Dedifferentiated amniotic fluid mesenchymal stem cell (primary cell): ENCODE measurements at regions not wholly inside any gene's neighbourhood (a gene's known extent, or its start where the extent isn't known, plus 50 kb on each side); places are given as distances from the start of the nearest gene placed in this dataset.

Experiments used
- DNase-seq: peaks from one replicate; pipeline ENCODE4 v3.0.0-alpha.2; 2016; ENCODE audit errors: extremely low spot score

DNA sequence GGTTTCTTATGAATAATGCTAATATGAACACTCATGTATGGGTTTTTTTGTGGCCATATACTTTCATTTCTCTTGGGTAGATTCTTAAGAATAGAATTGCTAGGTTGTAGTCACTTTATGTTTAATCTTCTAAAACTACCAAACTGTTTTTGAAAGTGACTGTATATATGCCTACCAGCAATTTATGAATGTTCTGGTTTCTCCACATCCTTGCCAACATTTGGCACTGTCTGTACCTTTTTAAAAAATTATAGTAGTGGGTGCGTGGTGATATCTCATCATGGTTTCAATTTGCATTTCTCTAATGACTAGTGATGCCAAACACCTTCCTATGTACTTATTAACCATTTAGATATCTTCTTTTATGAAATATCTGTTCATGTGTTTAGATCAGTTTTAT, 110.6 kb upstream of the RIOK3 start:
- no peak for DNase-seq

DNA sequence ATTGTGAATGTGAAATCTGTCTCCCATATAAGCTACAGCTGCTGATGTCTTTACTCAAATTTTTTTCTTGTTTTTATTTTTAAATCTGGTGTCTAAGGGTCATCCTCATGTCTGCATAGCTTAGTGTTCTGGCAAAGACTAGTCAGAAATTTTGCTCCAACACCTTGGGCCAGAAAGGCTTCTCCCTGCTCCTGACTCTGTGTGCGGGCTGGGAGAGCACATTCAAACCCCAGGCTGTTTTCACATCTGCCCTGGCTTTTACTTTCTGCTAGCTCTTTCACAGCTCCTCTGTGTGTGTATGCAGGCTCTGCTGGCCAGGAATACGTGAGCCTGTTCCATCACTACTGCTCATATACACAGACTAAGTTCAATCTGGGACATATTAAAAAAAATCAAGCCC, 102.9 kb upstream of the RIOK3 start:
- DNase-seq = no peak

DNA sequence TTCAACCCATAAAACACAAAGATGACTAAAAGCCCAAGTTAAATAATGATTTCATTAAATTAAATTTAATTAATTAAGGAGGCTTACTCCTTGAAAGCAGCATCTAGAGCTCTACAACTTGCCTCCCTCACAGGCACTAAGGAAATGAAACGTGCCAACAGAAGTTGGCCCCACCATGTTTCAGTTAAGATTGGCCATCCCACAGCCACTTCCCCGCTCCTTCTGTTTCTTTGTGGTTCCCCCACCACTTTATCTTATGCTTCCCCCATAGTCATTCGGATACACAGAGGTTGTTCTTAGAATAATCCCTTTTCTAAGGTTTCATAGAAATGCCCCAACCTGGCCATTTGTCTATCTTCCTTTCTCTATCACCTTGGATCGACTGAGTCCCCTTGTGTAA, 101.6 kb upstream of the RIOK3 start:
- no peak for DNase-seq

DNA sequence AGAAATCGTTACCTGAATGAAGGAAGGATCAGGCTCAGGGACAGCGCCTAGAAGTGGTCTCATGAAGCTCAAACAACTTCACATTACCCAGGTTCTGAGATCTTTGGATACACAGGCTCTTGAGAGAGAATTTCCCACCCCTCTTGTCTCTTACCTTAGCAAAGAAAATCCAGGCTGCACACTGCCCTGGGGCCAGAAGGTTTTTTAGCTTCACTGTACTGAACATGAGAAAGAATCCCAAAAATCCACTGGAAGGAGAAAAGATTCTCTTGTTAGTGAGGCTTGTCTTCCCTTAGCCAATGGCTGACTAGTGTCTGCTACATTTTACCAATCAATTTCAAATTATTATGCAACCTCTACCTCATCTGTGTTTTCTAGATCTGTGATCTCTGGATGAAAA, 101.0 kb upstream of the RIOK3 start:
- DNase-seq = no peak

DNA sequence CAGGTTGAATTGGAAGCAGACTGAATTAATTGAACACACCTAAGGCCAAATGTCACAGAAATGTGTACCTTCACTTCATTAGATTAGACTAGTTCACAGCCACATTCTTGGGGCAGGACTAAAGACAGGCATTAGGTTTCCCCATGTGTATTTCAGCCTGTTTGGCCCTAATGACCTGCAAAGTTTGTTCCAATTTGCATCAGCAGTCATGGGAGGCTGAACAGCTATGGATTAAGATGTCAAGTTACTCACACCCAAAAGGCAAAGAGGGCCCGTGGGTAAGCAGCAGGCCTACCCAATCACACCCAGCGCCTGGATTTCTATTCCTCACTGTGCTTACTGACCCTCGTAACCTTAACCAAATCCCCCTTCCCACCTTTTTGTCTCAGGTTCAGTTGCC, 99.6 kb upstream of the RIOK3 start:
- DNase-seq = no peak

GRCh38 chr18:23354625-23355024, 98.5 kb upstream of the RIOK3 start:
- DNase-seq = no peak

DNA sequence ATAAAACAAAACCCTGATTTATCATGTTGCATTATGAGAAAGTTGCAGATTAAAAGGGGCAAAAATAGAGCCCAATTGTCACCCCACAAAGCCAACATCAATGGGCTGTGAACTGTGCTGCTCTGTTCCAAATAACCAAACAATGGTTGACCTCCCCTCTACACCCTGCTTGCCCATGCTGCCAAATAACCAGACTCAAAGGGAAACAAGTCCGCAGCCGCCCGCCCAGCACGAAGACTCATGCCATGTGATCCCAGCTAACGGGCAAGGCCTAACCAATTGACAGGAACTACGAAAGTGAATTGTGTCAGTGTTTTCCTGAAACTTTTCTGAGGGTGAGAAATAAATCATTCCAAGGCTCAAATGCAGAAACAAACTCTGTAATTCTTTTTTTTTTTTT, 97.9 kb upstream of the RIOK3 start:
- DNase-seq = no peak

DNA sequence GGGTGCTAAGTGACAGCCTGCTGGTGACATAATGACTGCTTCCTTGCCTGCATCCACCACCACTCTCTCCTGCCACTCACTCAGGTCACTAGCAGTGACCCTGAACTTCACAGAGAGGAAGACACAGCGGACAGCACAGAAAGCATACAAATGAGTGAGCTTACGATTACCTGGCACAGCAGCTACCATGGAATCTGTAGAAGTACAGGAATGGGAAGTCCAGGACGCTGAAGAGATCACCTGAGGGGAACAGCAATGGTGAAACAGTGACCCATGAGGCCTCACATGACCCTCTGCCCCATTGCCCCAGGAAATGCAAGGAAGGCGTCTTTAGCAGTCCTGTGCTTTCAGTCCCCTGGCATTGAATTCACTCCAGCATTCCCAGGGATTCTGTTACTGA, 96.7 kb upstream of the RIOK3 start:
- no peak for DNase-seq

GRCh38 chr18:23356915-23357601, 96.0 kb upstream of the RIOK3 start:
- DNase-seq = peak; percentile 56

- DNase-seq = no peak
These were observed 95.0 kb upstream of the RIOK3 start for GRCh38 chr18:23357996-23358594.

GRCh38 chr18:23359421-23359820, 93.7 kb upstream of the RIOK3 start:
- no peak for DNase-seq

- DNase-seq = no peak
These were observed 89.1 kb upstream of the RIOK3 start for GRCh38 chr18:23363865-23364570.

- DNase-seq = peak; percentile 47
These were observed 87.5 kb upstream of the RIOK3 start for GRCh38 chr18:23365602-23366001.

DNA sequence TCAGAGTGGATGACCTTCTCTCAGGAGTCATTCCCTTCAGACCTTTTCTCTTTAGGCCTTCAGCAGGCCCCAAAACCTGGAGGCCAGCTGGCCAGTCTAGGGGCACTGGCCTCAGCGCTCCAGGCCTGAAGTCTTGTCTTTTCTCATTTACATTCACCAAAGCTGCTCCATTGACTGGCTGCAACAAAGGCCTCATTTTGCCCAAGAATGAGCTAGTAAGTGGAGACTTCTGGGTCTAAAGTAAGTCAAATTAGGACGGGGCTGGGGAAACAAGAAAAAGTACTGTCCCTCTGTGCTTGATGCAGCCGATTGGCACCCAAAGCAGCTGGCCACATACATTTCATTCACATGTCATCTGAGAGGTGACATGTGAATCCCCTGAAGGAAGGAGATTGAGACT, 83.8 kb upstream of the RIOK3 start:
- no peak for DNase-seq

DNA sequence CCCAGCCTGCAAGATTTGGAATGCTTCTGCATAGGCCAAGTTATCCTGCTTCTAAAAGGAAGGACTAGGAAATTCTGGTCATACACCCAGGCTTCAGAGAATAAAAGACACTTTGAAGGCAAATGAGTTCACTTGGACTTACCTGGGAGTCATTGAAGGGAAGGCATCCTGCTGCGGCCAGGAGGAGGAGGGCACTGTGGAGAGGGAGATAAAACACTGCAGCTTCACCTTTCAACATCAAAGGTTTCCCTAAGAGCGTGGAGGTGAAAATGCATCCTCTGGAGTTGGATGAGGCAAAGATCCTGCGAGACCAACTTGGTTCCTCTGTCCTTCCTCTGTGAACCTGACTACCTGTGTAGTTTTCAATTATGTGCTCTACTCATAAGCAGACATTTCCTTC, 79.5 kb upstream of the RIOK3 start:
- DNase-seq = no peak

DNA sequence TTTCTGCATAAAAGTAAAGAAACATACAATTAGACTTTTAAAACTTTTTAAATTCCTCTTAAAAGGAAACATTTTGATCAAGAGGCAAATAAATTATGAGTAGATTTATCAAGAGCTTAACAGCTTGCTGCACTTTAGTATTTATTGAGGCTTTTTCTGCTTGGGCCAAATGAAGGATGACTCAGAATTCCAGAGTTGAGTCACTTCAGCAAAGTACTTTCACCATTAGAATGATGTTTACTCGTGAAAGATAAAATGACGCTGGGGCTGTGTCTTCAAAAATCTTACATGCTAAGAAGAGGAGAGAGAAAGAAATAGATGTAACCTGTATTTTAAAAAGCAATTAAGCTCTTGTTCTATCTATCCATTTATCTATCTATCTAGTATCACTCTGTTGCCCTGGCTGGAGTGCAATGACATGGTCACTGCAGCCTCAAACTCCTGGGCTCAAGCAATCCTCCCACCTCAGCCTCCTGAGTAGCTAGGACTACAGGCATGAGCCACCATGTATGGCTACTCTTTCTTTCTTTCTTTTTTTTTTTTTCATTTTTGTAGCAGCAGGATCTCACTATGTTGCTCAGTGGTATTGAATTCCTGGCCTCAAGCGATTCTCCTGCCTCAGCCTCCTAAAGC, 75.3 kb upstream of the RIOK3 start:
- DNase-seq = peak; percentile 80

DNA sequence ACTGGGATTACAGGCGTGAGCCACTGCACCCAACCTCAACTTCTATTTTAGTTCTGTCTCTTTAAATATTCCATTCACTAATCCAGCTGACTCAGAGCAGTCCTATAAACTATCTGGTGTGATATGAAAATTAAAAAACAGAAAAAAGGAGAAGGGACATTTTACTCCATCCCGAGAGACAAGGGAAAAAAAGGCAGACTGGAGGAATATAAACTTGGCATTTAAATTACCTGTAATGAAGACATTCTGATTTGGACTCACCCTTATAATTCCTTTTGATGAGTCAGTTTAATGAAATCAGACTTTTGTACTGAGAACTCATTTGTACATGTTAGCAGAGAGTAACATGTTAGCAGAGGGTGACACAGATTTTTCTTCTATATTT, 74.8 kb upstream of the RIOK3 start:
- DNase-seq = no peak

GRCh38 chr18:23380001-23380550, 73.0 kb upstream of the RIOK3 start:
- no peak for DNase-seq

GRCh38 chr18:23380817-23381216, 72.3 kb upstream of the RIOK3 start:
- DNase-seq = no peak

- no peak for DNase-seq
These were observed 69.6 kb upstream of the RIOK3 start for GRCh38 chr18:23383494-23383893.

DNA sequence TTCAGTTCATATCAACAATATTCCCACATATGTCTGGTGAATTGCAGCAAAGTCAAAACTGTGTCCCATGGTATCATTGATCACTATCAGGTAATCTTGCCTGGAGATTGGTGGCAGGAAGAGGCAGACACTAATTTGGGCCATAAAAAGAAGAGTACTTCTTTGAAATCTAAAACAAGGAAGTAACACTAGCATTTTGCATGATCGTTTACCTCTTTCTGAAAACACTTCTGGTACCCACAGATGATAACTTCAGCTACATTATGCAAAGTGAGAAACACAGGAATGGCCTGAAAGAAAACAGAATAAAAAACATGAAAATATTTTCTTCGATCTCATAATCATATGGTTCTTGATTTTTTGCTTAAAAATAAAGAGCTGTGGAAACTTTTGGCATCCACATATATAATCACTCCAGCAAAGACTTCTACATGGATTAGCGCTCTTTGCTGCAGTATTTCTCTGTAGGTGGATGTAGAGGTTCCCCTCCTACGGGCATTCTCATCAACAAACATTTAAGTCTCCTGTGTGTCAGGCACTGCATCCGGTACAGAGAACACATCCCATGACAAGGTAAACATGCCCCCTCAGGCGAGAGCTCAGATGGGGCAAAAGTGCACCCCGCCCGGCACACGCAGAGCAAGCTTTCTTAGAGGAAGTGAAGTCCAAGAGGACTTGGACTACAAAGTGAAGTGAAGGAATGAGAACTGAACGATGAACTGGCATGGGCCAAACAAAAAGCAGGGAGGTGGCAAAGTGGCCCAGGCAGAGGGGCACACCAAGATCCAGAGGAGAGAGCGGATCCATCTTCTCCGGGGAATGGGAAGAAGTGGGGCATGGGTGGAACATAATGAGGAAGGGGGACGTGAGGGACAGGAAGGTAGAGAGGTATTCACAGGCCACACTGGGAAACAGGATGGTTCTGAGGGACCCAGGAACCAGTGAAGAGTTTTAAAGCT, 68.0 kb upstream of the RIOK3 start:
- no peak for DNase-seq
